Testis (tissue), 2 donors: ENCODE measurements at regions not wholly inside any gene's neighbourhood (a gene's known extent, or its start where the extent isn't known, plus 50 kb on each side); places are given as distances from the start of the nearest gene placed in this dataset.

Experiments
- DNase-seq: peaks from one replicate; pipeline ENCODE4 v3.0.0-alpha.2; 2019
- H3K27ac ChIP-seq, 2 donors: fragments of 200-600 bp; sonication (generic); one replicate each; pipeline ENCODE4 v1.5.1; 2019
- H3K27me3 ChIP-seq: fragments of 200-600 bp; sonication (generic); one replicate; pipeline ENCODE4 v1.5.1; 2019
- H3K36me3 ChIP-seq: fragments of 200-600 bp; sonication (generic); one replicate; pipeline ENCODE4 v1.5.1; 2017; ENCODE audit warnings: low read depth; ENCODE audit errors: missing control alignments
- H3K4me1 ChIP-seq: fragments of 200-600 bp; sonication (generic); one replicate; pipeline ENCODE4 v1.5.1; 2019
- H3K4me3 ChIP-seq, 2 donors: fragments of 200-600 bp; sonication (generic); one replicate each; pipeline ENCODE4 v1.5.1; 2017 to 2019
- H3K9me3 ChIP-seq: fragments of 200-600 bp; sonication (generic); one replicate; pipeline ENCODE4 v1.5.1; 2017
- CTCF ChIP-seq, 3 experiments: fragments of 450-650 bp in 2 of 3; fragments of 200-600 bp in 1 of 3; sonication (generic) in 1 of 3; IDR thresholded peaks; one replicate each; pipeline ENCODE4 v1.5.1; 2016 to 2019; ENCODE audit warnings: antibody characterized with exemption in 3 of 3, mild to moderate bottlenecking in 2 of 3, moderate library complexity in 1 of 3
- POLR2A ChIP-seq: fragments of 450-650 bp; IDR thresholded peaks from one replicate; pipeline ENCODE4 v1.6.1; 2017; ENCODE audit warnings: antibody characterized with exemption, mild to moderate bottlenecking, moderate library complexity
- WGBS, 2 donors: methylation state at CpG; one replicate each; pipeline ENCODE4 v1.1.5; 2018; 5-methylcytosine and 5-hydroxymethylcytosine counted together
- intact Hi-C: fragments of 100-400 bp; cut with DNase I; formaldehyde crosslinking; loops from one replicate; pipeline ENCODE4 v1.15.1; 2023; ENCODE audit warnings: low total_unique reads

- no peaks in the 10 kb centered on the region for H3K27me3 ChIP-seq
- no peaks in the 10 kb centered on the region for H3K36me3 ChIP-seq
- no peak overlapping the region for H3K4me3 ChIP-seq
- H3K9me3 ChIP-seq: no peaks in the 10 kb centered on the region
- intact Hi-C loops: no loop called here
- peaks cover 9% of the 10 kb centered on the region for H3K4me1 ChIP-seq
- TF ChIP-seq POLR2A (no peak), CTCF (IDR thresholded peaks at IDR 0.05) (no peak)
- no peak for DNase-seq
- no peak overlapping the region for H3K27ac ChIP-seq
- 82 to 94% methylated on average over 4 to 6 of the region's 6 CpGs for WGBS, 2 donors
These were observed 201.1 kb downstream of the VAPA start for GRCh38 chr18:10114717-10115463.

DNA sequence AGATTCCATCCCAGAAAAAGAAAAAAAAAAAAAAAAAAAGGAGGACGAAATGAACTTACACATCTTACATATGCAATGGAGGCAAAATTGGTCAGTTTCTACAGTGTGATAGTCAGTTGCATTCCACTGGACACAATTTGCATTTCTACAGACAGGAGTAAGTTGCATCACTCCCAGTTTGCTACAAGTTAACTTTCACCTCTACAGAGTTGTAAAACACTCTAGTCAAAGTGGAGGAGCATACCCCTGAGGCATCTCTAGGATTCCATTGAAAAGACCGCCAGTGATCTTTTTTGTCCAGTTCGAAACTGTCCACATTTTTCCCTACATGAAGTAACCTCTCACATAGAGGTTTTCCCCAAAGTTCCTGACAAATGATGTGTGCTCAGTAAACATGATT is 202.8 kb downstream of the VAPA start:
- intact Hi-C loops: no loop called here
- Histone ChIP-seq H3K36me3 (no peaks in the 10 kb centered on the region), H3K4me1 (peaks cover 6% of the 10 kb centered on the region), H3K27ac (no peak overlapping the region), H3K27me3 (no peaks in the 10 kb centered on the region), H3K9me3 (no peaks in the 10 kb centered on the region), H3K4me3 (no peak overlapping the region)
- WGBS, 2 donors: 84 to 92% methylated on average over 3 of the region's 3 CpGs
- no peak for TF ChIP-seq POLR2A
- TF ChIP-seq CTCF (IDR thresholded peaks at IDR 0.05): no peak
- no peak for DNase-seq

DNA sequence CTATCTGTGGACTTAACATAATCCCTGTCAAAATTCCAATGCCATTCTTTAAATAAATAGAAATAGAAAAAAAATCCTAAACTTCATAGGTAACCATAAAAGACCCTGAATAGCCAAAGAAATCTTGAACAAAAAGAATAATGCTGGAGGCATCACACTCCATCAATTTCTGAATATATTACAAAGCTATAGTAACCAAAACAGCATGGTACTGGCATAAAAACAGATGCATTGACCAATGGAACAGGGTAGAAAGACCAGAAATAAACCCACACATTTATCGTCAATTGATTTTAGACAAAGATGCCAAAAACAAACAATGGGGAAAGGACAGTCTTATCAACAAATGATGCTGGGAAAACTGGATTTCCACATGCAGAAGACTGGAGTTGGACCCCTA is 205.7 kb downstream of the VAPA start:
- WGBS, 2 donors: 90 to 97% methylated on average over 1 of the region's 1 CpG
- H3K27me3 ChIP-seq: no peaks in the 10 kb centered on the region
- H3K4me3 ChIP-seq: no peak overlapping the region
- no peak for DNase-seq
- no peaks in the 10 kb centered on the region for H3K36me3 ChIP-seq
- no peak for TF ChIP-seq POLR2A
- TF ChIP-seq CTCF (IDR thresholded peaks at IDR 0.05): no peak
- intact Hi-C loops: no loop called here
- H3K4me1 ChIP-seq: peaks cover 5% of the 10 kb centered on the region
- no peaks in the 10 kb centered on the region for H3K9me3 ChIP-seq
- no peak overlapping the region for H3K27ac ChIP-seq

GRCh38 chr18:10119991-10120390 is 206.2 kb downstream of the VAPA start:
- no peak overlapping the region for H3K27ac ChIP-seq
- no peak overlapping the region for H3K4me3 ChIP-seq
- TF ChIP-seq CTCF (IDR thresholded peaks at IDR 0.05) (no peak), POLR2A (no peak)
- no peaks in the 10 kb centered on the region for H3K27me3 ChIP-seq
- DNase-seq: no peak
- H3K4me1 ChIP-seq: peaks cover 5% of the 10 kb centered on the region
- no peaks in the 10 kb centered on the region for H3K36me3 ChIP-seq
- H3K9me3 ChIP-seq: no peaks in the 10 kb centered on the region
- intact Hi-C loops: no loop called here
- WGBS, 2 donors: 96% methylated on average over 1 of the region's 1 CpG

DNA sequence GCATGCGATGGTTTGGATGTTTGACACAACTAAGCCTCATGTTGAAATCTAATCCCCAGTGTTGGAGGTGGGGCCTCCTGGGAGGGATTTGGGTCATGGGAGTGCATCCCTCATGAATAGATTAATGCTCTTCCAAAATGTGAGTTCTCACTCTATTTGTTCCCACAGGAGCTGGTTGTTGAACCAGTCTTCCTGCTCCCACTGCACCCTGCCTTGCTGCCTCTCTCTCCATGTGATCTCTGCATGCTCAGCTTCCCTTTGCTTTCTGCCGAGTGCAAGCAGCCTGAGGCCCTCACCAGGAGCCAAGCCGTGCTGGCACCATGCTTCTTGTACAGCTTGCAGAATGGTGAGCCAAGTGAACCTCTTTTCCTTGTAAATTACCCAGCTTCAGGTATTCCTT is 206.8 kb downstream of the VAPA start:
- Histone ChIP-seq H3K4me3 (no peak overlapping the region), H3K4me1 (peaks cover 5% of the 10 kb centered on the region), H3K27ac (no peak overlapping the region), H3K27me3 (no peaks in the 10 kb centered on the region), H3K36me3 (no peaks in the 10 kb centered on the region), H3K9me3 (no peaks in the 10 kb centered on the region)
- intact Hi-C loops: no loop called here
- DNase-seq: no peak
- TF ChIP-seq POLR2A (no peak), CTCF (IDR thresholded peaks at IDR 0.05) (no peak)
- WGBS, 2 donors: 62 to 71% methylated on average over 3 of the region's 3 CpGs
